ENCODE measurements at regions not wholly inside any gene's neighbourhood (a gene's known extent, or its start where the extent isn't known, plus 50 kb on each side); places are given as distances from the start of the nearest gene placed in this dataset.
"Not testable (repeated sequence)": the region's sequence is repeated elsewhere in the genome, so short reads cannot be mapped to it uniquely, and the experiment has no call there.

DNA sequence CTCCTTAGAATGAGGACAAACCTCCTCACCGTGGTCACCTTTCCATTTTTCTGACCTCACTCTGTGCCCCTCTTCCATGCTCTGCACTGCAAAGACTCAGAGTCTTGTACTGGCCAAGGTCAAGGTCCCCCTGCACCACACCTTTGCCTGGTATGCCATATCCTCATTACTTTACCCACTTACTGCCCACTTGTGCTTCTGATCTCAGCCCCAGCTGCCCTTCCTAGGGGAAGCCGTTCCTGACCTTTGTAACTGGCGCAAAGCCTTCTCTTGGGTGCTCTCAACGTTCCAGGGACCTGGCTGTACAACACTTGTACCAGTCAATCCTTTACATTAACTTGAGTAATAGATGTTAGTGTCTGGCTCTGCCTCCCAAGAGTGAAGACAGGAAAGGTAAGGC lies 256.0 kb downstream of the SV2B start:
- no peak for DNase-seq

DNA sequence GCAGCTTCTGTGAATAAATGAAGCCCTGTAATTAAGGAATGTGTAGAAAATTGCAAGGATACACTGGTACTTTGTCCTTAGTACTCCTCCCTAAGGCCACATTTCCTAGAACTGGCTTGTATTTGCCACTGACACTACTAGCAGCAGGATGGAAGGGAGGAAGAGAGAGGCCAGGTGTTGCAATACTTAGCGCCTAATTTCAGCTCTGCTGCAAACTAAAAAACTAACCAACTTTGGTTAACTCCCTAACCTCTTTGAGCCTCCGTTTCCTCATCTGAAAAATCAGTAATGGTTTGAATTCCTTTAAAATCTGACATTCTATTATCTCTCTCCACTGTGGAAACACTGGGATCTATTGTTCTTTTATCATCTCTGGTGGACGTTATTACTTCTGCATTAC lies 257.0 kb downstream of the SV2B start:
- no peak for DNase-seq

DNA sequence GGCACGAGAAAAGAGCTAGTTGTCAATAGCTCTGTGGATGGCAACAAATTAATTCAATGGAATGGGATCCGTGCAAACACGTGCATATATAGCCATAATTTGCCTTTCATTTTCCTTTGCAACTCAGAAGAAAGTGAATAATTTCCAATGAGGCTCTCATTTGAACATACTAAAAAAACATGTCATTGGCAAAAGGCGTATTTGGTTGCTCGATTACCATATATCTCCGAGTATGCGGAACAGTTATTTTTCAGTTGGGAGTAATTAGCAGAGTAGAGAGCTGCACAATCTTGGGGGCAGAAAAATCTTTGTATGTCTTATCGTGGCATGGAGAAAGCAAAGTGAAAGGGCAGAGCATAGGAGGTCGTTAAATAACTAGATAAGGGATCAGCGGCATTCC lies 257.4 kb downstream of the SV2B start:
- no peak for DNase-seq

DNA sequence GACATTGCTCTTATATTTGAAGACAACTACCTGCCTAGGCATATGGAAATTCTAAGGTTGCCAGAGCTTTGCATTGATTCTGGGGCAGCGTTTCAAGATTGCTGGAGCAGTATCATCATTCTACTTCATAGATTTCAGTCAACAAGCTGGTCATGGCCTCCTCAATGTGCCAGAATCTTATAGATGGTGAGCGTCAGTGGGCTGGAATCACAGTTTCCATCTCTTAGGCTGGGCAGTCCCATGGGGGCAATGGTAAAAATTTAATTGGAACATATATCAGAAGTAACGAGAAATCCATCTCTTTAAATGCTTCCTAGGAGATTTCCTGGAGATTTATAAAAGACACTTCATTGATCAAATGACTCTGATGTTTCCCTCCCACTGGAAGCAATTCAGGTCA lies 258.3 kb downstream of the SV2B start:
- no peak for DNase-seq

DNA sequence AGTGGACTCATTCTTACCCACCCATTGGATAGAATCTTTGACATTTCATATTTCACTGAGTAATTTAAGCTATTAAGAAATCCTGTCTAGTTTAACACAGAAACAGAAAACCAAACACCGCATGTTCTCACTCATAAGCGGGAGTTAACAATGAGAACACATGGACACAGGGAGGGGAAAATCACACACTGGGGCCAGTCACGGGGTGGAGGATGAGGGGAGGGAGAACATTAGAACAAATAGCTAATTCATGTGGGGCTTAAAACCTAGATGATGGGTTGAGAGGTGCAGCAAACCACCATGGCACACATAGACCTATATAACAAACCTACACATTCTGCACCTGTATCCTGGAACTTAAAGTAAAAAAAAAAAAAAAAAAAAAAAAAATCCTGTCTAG lies 261.6 kb downstream of the SV2B start:
- DNase-seq, result not testable (repeated sequence)

DNA sequence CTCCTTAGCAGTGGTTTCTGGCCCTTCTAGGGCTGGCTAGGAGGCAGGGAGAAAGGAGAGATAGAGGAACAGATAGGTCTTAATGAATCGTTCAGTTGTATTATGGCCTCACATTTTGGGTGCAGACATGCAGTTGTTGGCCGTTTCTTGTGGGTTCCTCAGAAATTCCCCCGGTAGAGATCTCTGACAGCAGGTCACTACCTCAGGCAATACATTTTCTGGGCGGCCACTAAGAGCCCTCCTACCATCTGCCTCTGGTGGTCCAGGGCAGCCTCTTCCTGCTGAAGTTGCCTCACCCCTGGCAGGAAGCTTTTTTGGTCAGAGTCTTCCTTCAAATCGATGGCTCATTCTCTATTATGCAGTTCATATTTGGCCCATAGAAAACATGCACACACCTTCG lies 266.1 kb downstream of the SV2B start:
- no peak for DNase-seq

DNA sequence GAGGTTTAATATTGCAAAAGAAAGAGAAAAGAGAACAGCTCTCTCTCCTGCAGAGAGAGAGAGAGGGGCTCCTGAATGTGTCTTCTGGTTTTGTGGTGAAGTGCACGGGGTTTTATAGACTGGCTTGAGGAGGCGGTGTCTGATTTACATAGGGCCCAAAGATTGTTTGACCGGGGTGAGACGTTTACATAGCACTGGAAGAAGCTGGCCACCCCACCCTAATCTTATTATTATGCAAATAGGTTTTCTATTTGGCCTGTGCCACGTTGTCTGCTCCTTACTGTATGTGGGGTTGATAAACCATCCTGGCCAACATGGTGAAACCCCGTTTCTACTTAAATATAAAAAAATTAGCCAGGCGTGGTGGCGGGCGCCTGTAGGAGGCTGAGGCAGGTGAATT lies 268.6 kb downstream of the SV2B start:
- DNase-seq, result no peak

DNA sequence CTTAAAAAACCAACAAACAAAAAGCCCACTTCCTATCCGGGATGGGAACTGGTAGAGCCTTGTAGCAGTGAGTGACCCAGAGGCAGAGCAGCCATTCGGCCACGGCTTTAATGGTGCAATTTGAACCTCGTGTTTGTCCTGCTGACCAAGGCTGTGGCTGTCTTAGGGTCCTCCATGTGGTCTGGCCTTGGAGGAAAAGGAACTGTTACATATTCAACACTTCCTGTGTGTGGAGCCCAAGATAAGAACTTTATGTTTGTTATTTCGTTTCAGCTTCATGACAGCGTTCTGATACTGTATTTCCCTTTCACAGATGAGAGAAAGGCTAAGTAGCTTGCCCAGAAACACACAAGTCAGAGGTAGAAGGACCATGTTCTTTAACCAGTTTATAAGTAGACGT lies 269.8 kb downstream of the SV2B start:
- no peak for DNase-seq

DNA sequence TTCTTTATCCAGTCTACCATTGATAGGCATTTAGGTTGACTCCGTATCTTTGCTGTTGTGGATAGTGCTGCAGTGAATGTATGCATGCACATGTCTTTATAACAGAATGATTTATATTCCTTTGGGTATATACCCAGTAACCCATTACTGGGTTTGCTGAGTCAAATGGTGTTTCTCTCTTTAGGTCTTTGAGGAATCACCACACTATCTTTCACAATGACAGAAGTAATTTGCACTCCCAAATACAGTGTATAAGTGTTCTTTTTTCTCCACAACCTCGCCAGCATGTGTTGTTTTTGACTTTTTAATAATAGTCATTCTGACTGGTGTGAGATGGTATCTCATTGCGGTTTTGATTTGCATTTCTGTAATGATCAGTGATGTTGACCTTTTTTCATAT lies 271.3 kb downstream of the SV2B start:
- not testable (repeated sequence) for DNase-seq

DNA sequence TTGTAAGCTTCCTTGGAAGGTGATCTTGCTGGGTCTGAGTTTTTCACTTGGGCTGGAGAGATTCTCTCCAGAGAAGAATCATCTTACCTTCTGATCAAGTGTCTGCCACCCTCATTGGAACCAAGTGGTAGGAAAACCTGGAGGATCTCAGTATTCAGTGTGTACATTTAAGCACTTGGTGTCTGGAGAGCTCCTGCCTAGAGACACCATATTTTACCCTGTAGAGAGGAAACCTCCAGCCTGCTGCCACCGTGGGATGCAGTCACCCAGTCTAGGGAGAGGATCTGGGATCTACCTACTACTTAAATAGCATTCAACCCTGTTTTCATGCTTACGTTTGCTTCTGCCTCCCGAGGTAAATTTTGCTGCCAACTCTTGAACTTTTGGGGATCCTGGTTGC lies 274.3 kb downstream of the SV2B start:
- no peak for DNase-seq

DNA sequence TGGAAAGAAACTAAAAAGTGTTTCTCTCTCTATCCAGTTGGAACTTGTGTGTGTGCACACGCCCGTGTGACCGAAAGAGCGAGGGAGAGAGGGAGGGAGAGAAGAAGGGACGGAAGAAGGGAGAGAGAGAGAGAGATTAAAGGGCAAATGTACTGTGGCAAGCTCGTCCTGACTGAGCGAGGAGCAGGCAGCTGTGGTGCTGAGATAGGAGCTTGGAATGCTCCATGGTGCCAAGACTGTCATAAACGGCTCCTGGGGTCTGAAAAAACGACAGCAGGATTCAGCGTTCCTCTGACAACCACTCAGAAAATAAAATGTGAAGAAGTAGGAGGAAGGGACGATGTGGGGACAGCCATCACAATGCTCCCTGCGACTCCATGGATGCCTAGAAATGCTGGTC lies 276.0 kb downstream of the SV2B start:
- no peak for DNase-seq

DNA sequence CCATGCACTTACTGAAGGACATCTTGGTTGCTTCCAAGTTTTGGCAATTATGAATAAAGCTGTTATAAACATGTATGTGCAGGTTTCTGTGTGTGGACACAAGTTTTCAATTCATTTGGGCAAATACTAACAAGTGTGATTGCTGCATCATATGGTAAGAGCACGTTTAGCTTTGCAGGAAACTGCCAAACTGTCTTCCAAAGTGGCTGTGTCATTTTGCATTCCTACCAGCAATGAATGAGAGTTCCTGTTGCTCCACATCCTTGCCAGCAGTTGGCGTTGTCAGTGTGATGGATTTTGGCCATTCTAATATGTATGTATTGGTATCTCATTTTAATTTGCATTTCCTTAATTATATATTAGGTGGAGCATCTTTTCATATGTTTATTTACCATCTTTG lies 280.1 kb downstream of the SV2B start:
- DNase-seq, result no peak

DNA sequence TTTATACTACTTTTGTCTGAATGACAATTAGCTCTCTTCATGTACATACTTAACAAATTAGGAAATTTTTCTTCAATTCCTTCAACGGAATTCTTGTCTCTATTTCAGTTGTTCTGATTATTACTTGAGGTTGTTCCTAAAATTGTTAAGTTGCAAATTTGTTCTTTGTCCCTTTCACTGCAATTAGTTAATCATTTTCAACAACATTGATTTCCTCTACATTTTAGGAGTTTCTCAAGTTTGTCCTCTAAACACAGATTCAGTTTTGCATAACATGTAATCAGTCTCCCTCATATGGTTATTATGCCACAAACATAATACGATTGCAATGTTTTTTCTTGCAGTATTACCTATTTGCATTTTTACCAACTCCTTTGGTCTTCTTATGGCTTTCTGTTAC lies 283.5 kb downstream of the SV2B start:
- no peak for DNase-seq

DNA sequence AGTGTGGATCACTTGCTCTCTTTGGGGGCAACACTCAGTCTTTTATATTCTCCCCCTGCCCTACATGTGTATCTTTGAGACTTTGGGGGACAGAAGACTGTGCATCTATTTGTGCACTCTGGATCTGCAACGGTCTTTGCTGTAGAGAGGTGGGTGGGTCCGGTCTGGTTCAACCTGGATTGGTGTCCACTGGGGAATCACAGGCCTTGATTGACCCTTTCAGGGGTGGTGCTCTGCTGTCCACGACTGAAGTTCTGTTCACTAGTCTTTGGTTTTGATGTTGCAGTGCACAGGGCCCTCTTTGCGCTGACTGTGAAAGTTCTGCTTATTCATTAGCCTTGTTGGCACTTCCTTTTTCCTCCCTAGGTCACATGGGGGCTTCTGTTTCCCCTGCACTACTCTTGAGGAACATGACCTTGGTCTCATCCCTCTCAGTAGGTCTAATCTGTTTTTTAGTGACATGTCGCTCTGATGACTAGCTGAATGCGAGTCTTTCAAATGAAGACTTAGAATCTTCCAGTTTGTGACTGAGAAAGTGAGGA lies 284.2 kb downstream of the SV2B start:
- no peak for DNase-seq

DNA sequence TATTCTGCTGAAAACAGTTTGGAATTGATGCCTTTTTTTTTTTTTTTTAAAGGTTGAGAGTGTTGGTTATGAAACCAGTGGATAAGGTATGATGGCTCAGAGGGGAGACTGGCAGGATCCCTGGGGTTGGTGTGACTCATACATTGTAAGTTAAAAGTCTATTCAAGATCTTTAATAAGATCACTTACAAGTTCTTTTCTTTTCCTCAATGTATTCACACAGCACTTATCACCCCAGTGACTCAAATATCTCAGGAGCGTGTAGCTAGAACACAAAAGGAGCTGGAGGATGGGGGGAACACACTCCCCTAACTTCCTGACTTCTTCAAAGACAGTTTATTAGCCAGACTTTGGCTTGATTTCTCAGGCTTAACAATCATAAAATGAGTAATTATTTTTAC lies 285.3 kb downstream of the SV2B start:
- no peak for DNase-seq

DNA sequence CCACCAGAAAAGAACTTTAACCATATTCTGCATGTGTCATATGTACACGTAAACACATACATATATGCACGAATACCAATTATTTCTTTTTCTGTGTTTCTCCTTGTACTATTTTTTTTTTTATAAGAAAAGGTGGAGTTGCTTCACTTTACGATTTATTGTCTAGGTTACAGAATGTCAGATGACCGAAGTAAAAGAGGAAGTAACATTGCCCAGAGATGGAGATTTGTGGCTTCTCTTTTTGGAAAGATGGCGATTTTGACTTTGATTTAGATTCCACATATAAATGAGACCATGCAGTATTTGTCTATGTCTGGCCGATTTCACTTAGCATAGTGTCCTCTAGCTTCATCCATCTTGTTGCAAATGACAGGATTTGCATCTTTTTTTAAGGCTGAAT lies 293.1 kb downstream of the SV2B start:
- DNase-seq, result no peak

DNA sequence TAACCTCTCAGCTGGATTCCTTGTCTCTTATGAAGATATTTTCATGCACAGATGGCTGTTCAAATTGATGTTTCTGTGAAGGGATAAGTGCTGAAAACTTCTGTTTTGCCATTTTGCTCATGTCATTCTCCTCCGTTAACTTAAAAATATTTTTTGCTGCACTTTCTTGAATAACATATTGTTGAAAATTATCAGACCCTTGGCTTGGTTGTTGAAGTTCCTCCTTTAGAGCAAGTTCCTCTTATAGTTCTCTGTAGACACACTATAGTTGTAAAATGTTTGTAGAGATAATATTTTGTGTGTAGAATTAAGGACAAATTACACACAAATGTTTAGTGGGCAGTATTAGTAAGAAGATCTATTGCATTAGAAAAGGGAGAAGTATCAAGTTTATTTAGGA lies 300.4 kb downstream of the SV2B start:
- no peak for DNase-seq

DNA sequence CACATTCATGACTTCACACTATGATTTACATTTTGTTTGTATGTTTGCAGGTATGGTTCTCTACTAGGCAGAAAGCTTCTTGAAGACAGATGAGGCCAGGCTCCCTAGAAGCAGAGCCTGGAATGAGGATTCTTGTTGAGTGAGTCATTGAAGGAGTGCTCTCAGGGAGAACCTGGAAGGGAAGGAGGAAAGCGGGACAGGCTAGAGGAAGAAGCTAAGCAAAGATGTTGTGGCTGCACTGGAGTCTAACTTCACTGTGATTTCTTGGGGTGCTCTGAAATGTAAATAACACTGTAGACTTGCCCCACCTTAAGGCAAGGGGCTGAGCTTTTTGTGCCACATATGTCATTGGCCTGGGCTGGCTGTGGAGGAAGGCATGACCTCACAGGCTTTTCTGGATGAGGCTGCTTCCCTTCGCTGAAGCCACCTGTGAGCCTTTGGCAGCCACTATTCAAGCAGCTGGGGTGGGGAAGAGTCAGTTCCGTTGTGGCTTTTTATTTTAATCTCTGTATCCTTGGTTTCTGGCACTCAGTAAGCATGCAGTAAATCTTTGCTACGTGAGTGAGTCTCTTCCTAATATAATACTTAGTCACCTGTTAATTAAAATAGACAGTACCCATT lies 307.3 kb downstream of the SV2B start:
- no peak for DNase-seq

DNA sequence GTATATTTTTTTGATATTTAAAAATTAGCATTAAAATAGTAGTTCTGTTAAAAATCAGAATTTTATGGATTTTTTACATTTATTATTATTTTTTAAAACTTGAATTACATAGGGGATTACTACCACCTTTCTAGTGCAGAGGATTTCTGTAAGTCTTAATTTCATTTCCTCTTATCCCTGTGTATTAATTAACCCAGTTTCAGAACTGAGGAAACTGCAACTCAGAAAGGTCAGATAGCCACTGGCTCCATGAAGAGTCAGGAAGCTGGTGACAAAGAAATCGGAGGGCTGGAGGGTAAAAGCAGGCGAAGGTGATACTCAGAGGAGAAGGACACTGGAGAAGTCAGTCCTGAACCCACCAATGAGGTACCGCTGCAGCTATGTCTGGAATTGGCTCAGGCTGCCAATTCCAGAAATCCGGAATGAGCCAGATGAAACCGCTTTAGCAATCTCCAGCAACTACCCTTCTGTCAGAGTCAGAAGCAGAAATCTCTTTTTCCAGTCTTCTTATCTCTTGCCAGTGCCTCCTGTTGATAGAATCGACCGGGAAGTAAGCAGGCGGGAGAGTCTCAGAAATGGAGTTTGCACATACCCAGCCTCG lies 308.5 kb downstream of the SV2B start:
- DNase-seq, result no peak

DNA sequence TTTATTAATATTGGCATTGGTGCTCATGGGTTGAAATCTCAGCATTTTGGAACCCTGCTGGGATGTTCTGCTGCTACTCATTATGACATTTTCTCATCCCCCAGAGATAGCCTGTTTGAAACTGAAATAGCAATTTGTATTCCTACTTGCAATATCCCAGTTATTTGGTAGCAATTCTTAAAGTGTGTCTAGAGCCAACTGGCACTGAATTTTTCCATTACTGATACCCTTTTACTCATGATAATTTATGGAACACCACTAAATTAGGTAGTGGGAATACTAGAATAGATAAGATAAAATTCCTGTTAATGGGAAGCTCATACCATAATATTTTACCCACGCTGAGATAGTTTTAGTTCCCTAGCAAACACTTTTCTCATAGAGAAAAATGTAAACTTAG lies 309.3 kb downstream of the SV2B start:
- DNase-seq, result no peak

DNA sequence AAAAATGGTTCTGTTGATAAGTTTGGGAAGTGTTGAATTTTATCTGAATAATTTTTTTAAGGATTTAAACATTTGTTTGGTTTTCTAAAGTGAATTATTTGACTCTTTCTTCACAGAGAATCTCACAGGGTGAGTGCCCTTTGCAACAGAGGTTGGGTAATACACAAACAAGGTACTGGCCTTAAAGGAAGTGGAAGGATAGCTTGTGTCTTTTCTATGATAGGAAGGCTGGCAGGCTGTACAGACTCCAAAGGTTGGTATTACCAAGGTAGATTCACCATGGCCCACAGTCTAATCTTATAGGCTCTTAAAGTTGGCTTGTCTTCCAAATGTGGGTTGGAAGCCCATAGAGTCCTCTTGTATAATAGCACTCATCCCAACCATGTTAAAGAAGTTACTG lies 311.5 kb downstream of the SV2B start:
- DNase-seq, result no peak

DNA sequence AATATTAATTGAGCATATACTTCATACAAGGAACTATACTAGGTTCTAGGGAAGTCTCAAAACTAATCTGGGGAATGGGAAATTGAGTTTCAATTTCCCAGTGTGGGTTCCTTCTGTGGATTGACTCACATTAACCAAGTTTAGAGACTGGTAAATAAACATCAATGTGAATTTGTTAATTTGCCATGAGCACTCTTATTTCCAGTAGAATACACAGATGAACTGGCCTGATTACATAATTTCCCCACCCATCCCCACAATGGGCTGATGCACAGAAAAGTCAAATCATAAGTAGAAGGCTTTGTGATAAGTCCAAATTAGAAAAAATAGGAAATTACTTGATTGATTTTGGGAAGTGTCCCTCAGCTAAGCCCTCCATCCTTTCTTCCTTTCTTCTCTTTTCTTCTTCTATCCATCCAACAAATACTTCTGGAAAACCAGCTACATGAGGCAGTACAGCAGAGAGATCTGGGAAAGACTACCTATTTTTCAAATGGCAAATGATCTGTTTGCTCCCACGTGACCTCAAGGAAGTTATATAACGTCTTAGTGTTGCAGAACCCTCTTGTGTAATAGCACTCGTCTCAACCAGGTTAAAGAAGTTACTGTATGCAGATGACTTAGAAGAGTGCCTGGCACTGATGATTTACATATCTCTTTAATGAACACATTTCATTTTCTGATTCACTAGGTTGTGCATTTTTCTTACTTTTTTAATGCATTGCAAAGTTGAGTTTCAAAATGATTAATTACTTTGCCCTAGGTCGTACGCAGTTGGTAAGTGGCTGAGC lies 312.3 kb downstream of the SV2B start:
- no peak for DNase-seq

DNA sequence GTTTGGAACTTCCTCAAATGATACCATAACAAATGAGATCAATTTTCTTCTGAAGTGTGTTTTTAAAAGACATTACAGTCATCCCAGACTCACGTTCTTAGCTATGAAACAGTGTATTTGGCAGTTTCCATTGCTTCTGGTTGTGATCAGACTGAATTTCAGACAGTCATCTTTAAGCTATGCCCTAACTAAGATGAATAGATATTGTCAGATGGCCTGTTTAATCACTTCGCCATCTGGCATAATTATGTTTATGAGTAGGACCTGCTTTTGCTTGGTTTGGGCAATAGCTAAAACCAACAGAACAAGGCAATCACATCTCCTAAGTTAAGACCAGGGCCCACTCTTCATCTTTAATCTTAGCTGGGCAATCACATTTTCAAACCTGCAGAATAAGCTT lies 313.1 kb downstream of the SV2B start:
- no peak for DNase-seq

DNA sequence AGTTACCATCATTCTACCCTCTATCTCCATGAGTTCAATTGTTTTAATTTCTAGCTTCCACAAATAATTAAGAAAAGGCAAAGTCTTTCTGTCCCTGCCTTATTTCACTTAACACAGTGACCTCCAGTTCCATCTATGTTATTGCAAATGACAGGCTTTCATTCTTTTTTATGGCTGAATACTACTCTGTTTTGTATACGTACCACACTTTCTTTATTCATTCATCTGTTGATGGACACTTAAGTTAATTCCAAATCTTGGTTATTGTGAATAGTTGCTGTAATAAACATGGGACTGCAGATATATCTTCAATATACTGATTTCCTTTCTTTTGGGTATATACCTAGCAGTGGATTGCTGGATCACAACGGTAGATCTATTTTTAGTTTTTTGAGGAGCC lies 314.1 kb downstream of the SV2B start:
- no peak for DNase-seq
